Right lobe of liver (tissue), 4 donors: ENCODE measurements at regions not wholly inside any gene's neighbourhood (a gene's known extent, or its start where the extent isn't known, plus 50 kb on each side); places are given as distances from the start of the nearest gene placed in this dataset.

Experiments used
- CTCF ChIP-seq, 4 donors: fragments of 200-600 bp in 3 of 4; fragments of 450-650 bp in 1 of 4; IDR thresholded peaks; one replicate each; pipeline versions ENCODE4 v1.5.1 to v1.8.0; 2016 to 2022; ENCODE audit warnings: antibody characterized with exemption in 4 of 4, mild to moderate bottlenecking in 2 of 4
- POLR2A ChIP-seq: fragments of 450-650 bp; IDR thresholded peaks from one replicate; pipeline ENCODE4 v1.6.1; 2017; ENCODE audit warnings: antibody characterized with exemption, mild to moderate bottlenecking
- donor health status: DM: no; HTN: no; CAD: no.
- donor health status: DM: no; HTN: no; CAD: no.
- donor health status: DM: no; HTN: yes; CAD: no.

- no peak for TF ChIP-seq CTCF (IDR thresholded peaks at IDR 0.05)
- no peak for TF ChIP-seq POLR2A
These were observed 49.9 kb upstream of the GALR1 start for GRCh38 chr18:77199707-77200106.
